HCT116 (cell line): ENCODE measurements at regions not wholly inside any gene's neighbourhood (a gene's known extent, or its start where the extent isn't known, plus 50 kb on each side); places are given as distances from the start of the nearest gene placed in this dataset.

Experiments used
- CEBPB ChIP-seq: IDR thresholded peaks from 2 replicates; pipeline ENCODE4 v1.6.1; 2012; ENCODE audit warnings: low read depth
- CTCF ChIP-seq, 3 experiments: fragments of 200-600 bp in 1 of 3; sonication (generic) in 1 of 3; IDR thresholded peaks in 2 of 3; conservative IDR thresholded peaks in 1 of 3; 2 replicates each; pipeline ENCODE4 v1.5.1; 2012 to 2017; ENCODE audit warnings: low read depth in 2 of 3, low read length in 2 of 3, antibody characterized with exemption in 1 of 3, borderline replicate concordance in 1 of 3, control low read depth in 1 of 3, mild to moderate bottlenecking in 1 of 3, mixed read lengths in 1 of 3, mixed run types in 1 of 3, moderate library complexity in 1 of 3; ENCODE audit not compliant: insufficient read depth in 1 of 3
- EGR1 ChIP-seq: IDR thresholded peaks from 2 replicates; pipeline ENCODE4 v1.6.1; 2012; ENCODE audit warnings: low read depth
- EZH2 ChIP-seq: fragments of 200-600 bp; sonication (generic); IDR thresholded peaks from 2 replicates; pipeline ENCODE4 v1.6.1; 2017; ENCODE audit warnings: antibody characterized with exemption, mixed run types
- EZH2phosphoT487 ChIP-seq: fragments of 200-600 bp; IDR thresholded peaks from 2 replicates; pipeline ENCODE4 v1.6.1; 2018; ENCODE audit warnings: antibody characterized with exemption, borderline replicate concordance
- POLR2A ChIP-seq: IDR thresholded peaks from 2 replicates; pipeline ENCODE4 v1.7.0; 2011; ENCODE audit warnings: borderline replicate concordance; ENCODE audit not compliant: insufficient read depth, insufficient read length; ENCODE audit errors: extremely low read depth
- POLR2AphosphoS5 ChIP-seq: IDR thresholded peaks from 2 replicates; pipeline ENCODE4 v1.6.1; 2011; ENCODE audit warnings: mild to moderate bottlenecking, low read depth, low read length, moderate library complexity
- RAD21 ChIP-seq: IDR thresholded peaks from 2 replicates; pipeline ENCODE4 v1.6.1; 2012; ENCODE audit warnings: low read depth, mild to moderate bottlenecking
- SP1 ChIP-seq: IDR thresholded peaks from 2 replicates; pipeline ENCODE4 v1.6.1; 2012; ENCODE audit warnings: low read depth
- YY1 ChIP-seq: IDR thresholded peaks from 2 replicates; pipeline ENCODE4 v1.6.1; 2011; ENCODE audit warnings: low read length, low read depth, moderate library complexity, mild to moderate bottlenecking; ENCODE audit not compliant: insufficient replicate concordance; ENCODE audit errors: extremely low read depth
- ZFX ChIP-seq: fragments of 450-650 bp; IDR thresholded peaks from 2 replicates; pipeline ENCODE4 v1.6.1; 2017
- TF ChIP-seq, protein P1 (sequence below): IDR thresholded peaks from 2 replicates; pipeline ENCODE4 v1.6.1; 2011; ENCODE audit warnings: mild to moderate bottlenecking, low read length, moderate library complexity; ENCODE audit not compliant: insufficient replicate concordance; ENCODE audit errors: extremely low read depth

GRCh38 chr6:75020376-75020775 is 185.5 kb downstream of the COL12A1 start:
- TF ChIP-seq, protein P1, sequence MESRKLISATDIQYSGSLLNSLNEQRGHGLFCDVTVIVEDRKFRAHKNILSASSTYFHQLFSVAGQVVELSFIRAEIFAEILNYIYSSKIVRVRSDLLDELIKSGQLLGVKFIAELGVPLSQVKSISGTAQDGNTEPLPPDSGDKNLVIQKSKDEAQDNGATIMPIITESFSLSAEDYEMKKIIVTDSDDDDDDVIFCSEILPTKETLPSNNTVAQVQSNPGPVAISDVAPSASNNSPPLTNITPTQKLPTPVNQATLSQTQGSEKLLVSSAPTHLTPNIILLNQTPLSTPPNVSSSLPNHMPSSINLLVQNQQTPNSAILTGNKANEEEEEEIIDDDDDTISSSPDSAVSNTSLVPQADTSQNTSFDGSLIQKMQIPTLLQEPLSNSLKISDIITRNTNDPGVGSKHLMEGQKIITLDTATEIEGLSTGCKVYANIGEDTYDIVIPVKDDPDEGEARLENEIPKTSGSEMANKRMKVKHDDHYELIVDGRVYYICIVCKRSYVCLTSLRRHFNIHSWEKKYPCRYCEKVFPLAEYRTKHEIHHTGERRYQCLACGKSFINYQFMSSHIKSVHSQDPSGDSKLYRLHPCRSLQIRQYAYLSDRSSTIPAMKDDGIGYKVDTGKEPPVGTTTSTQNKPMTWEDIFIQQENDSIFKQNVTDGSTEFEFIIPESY, result no peak
- TF ChIP-seq POLR2A (no peak), YY1 (no peak), CTCF (IDR thresholded peaks at IDR 0.05 in 2 of 3, conservative IDR thresholded peaks at IDR 0.05 in 1 of 3; ENCODE audit: borderline replicate concordance in 1 of 3, insufficient read depth in 1 of 3, low read depth in 2 of 3, low read length in 2 of 3) (no peak), EZH2 (no peak), ZFX (no peak), RAD21 (no peak), POLR2AphosphoS5 (no peak), SP1 (no peak), CEBPB (no peak), EZH2phosphoT487 (no peak), EGR1 (no peak)
